ENCODE measurements at regions not wholly inside any gene's neighbourhood (a gene's known extent, or its start where the extent isn't known, plus 50 kb on each side); places are given as distances from the start of the nearest gene placed in this dataset.

DNA sequence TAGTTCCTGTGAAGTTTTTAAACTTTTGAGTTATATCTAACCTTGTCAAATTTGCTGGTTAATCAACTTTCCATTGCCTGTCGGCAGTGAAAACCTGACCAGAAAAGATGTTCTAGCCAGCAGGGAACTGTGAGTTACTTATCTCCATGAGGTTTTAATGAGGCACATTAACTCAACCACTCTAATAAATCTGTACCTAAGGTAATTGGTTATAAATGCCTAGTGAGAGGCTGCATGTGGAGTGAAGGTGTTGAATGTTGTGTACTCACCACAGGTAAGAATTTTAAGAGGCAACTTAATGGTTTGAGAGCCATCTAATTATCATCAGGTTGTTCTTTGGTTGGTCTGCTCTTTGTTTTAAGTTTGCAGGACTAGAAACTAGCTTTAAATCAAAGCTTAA, 138.4 kb upstream of the LHX8 start:
- Histone ChIP-seq H3K36me3 (ENCODE audit: control insufficient read depth in 2 of 3, insufficient read depth in 3 of 3, low read length in 3 of 3) (no peaks in the 10 kb centered on the region), H3K4me1 (ENCODE audit: control insufficient read depth in 2 of 2, insufficient read depth in 2 of 2, low read length in 2 of 2) (no peaks in the 10 kb centered on the region), H3K27ac (ENCODE audit: low read depth, low read length) (no peak overlapping the region), H3K9me3 (ENCODE audit: control insufficient read depth in 2 of 3, low read length in 3 of 3) (no peaks in the 10 kb centered on the region), H3K27me3 (ENCODE audit: control insufficient read depth in 2 of 2, insufficient read depth in 2 of 2, low read length in 2 of 2) (no peaks in the 10 kb centered on the region), H3K4me3 (ENCODE audit: low read length) (no peak overlapping the region)
- Mint-ChIP-seq H3K4me3 (no peak overlapping the region), H3K36me3 (no peaks in the 10 kb centered on the region), H3K27ac (no peak overlapping the region), H3K27me3 (no peaks in the 10 kb centered on the region), H3K4me1 (no peaks in the 10 kb centered on the region), H3K9me3 (peaks cover 0 to 12% (median 0%) of the 10 kb centered on the region in 11 donors)
- intact Hi-C loops (cut with micrococcal nuclease): no loop called here
- CTCF ChIA-PET: no interaction called here
- ATAC-seq: no peak
- DNase-seq: no peak
- POLR2A ChIA-PET: no interaction called here

DNA sequence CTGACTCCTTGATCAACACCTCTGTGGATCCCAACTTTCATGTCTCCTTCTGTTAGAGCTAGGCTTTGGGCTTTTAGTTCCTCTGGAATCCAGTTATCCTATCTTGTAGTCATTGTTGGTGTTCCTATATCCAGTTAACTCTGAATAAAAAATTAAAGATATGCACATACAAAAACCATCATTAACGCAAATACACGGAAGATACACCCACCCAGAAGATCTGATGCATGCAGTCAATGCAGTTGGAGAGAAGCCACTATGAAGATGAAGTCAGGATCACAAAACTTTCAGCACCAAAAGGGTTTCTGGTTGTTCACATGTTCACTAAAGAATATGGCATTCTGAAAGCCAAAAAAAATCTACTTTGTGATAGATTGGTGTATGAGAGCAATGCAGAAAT, 123.6 kb upstream of the LHX8 start:
- Histone ChIP-seq H3K4me1 (ENCODE audit: control insufficient read depth in 2 of 2, insufficient read depth in 2 of 2, low read length in 2 of 2) (no peaks in the 10 kb centered on the region), H3K36me3 (ENCODE audit: control insufficient read depth in 2 of 3, insufficient read depth in 3 of 3, low read length in 3 of 3) (no peaks in the 10 kb centered on the region), H3K9me3 (ENCODE audit: control insufficient read depth in 2 of 3, low read length in 3 of 3) (no peaks in the 10 kb centered on the region), H3K27me3 (ENCODE audit: control insufficient read depth in 2 of 2, insufficient read depth in 2 of 2, low read length in 2 of 2) (no peaks in the 10 kb centered on the region), H3K4me3 (ENCODE audit: low read length) (no peak overlapping the region), H3K27ac (ENCODE audit: low read depth, low read length) (no peak overlapping the region)
- CTCF ChIA-PET: no interaction called here
- no peak overlapping the region for H3K27ac Mint-ChIP-seq
- DNase-seq (no peak), ATAC-seq (no peak)
- no peaks in the 10 kb centered on the region for H3K4me1 Mint-ChIP-seq
- POLR2A ChIA-PET: no interaction called here
- H3K27me3 Mint-ChIP-seq: peaks cover 0 to 3% (median 0%) of the 10 kb centered on the region in 5 donors
- H3K9me3 Mint-ChIP-seq: peaks cover 0 to 19% (median 0%) of the 10 kb centered on the region in 11 donors
- no peaks in the 10 kb centered on the region for H3K36me3 Mint-ChIP-seq
- H3K4me3 Mint-ChIP-seq: no peak overlapping the region
- intact Hi-C loops (cut with micrococcal nuclease): no loop called here

DNA sequence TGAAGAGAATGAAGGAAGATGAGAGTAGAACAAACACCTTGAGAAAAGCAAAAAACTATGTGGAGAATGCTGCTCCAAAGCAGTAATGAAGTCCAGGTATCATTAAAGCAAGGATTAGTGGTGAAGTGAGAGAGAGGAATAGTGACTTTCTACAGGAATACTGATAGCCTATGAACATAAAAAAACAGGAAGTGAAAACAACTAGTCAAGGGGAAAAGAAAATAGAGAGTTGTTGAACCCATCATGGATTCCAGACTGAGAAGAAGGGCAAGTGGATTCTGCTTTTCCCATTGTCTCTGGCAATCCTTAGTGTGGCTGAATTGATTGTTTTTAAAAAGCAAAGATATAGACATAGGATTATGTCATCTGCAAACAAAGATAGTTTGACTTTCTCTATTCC, 119.9 kb upstream of the LHX8 start:
- H3K36me3 Mint-ChIP-seq: no peaks in the 10 kb centered on the region
- no peak for ATAC-seq
- no peak overlapping the region for H3K27ac Mint-ChIP-seq
- H3K36me3 ChIP-seq (ENCODE audit: control insufficient read depth in 2 of 3, insufficient read depth in 3 of 3, low read length in 3 of 3): no peaks in the 10 kb centered on the region
- no peaks in the 10 kb centered on the region for H3K27me3 ChIP-seq (ENCODE audit: control insufficient read depth in 2 of 2, insufficient read depth in 2 of 2, low read length in 2 of 2)
- peaks cover 0 to 25% (median 4%) of the 10 kb centered on the region in 11 donors for H3K9me3 Mint-ChIP-seq
- H3K4me1 ChIP-seq (ENCODE audit: control insufficient read depth in 2 of 2, insufficient read depth in 2 of 2, low read length in 2 of 2): no peaks in the 10 kb centered on the region
- intact Hi-C loops (cut with micrococcal nuclease): no loop called here
- no peak for DNase-seq
- no peak overlapping the region for H3K4me3 Mint-ChIP-seq
- H3K4me1 Mint-ChIP-seq: no peaks in the 10 kb centered on the region
- CTCF ChIA-PET: no interaction called here
- H3K27ac ChIP-seq (ENCODE audit: low read depth, low read length): no peak overlapping the region
- no peak overlapping the region for H3K4me3 ChIP-seq (ENCODE audit: low read length)
- H3K27me3 Mint-ChIP-seq: no peaks in the 10 kb centered on the region
- POLR2A ChIA-PET: no interaction called here
- H3K9me3 ChIP-seq (ENCODE audit: control insufficient read depth in 2 of 3, low read length in 3 of 3): no peaks in the 10 kb centered on the region

DNA sequence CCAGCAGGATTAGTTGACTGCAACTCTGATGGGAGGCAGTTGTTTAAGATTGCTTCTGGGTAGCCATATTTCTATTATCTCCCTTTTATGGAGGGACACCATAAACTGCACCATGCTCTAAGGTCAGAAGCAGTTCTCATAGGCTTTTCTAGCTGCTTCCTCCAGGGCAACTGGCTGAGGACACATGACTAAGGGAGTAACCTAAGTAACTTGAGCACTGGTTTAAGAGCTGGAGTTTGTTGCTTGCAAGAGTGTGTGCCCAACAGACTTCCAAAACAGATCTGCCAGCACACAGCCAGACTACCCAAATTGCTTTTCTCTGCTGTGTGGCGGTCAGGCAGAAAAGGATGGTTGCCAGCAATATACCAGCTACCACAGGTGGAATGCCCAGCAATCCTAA, 111.2 kb upstream of the LHX8 start:
- Histone ChIP-seq H3K4me3 (ENCODE audit: low read length) (no peak overlapping the region), H3K4me1 (ENCODE audit: control insufficient read depth in 2 of 2, insufficient read depth in 2 of 2, low read length in 2 of 2) (no peaks in the 10 kb centered on the region), H3K36me3 (ENCODE audit: control insufficient read depth in 2 of 3, insufficient read depth in 3 of 3, low read length in 3 of 3) (no peaks in the 10 kb centered on the region), H3K9me3 (ENCODE audit: control insufficient read depth in 2 of 3, low read length in 3 of 3) (no peaks in the 10 kb centered on the region), H3K27ac (ENCODE audit: low read depth, low read length) (no peak overlapping the region), H3K27me3 (ENCODE audit: control insufficient read depth in 2 of 2, insufficient read depth in 2 of 2, low read length in 2 of 2) (no peaks in the 10 kb centered on the region)
- Mint-ChIP-seq H3K4me3 (no peak overlapping the region), H3K36me3 (no peaks in the 10 kb centered on the region), H3K27me3 (peaks cover 0 to 4% (median 0%) of the 10 kb centered on the region in 5 donors), H3K4me1 (no peaks in the 10 kb centered on the region), H3K27ac (no peak overlapping the region), H3K9me3 (peaks cover 2 to 19% (median 5%) of the 10 kb centered on the region in 11 donors)
- ATAC-seq (no peak), DNase-seq (no peak)
- intact Hi-C loops (cut with micrococcal nuclease): no loop called here
- POLR2A ChIA-PET: no interaction called here
- CTCF ChIA-PET: no interaction called here

DNA sequence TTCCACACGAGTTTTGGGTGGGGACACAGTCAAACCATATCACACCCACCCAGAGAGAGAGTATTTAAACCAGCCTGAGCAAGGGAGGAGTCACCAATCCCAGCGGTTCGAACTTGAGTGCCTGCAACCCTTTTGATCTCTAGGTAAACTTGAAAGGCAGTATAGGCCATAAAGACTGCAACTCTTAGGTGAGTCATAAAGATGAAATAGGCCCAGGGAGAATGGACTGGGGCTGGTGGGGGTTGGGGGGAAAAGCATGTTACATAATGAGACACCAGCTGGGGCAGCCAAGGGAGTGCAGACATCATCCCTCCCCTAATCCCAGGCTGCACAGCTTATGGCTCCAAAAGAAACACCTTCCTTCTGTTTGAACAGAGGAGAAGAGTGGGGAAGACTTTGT, 99.8 kb upstream of the LHX8 start:
- POLR2A ChIA-PET: no interaction called here
- ATAC-seq: no peak
- Mint-ChIP-seq H3K27me3 (no peaks in the 10 kb centered on the region), H3K27ac (no peak overlapping the region), H3K36me3 (peaks cover 0 to 4% (median 0%) of the 10 kb centered on the region in 5 donors), H3K4me3 (no peak overlapping the region), H3K4me1 (no peaks in the 10 kb centered on the region), H3K9me3 (peaks cover 6 to 41% (median 19%) of the 10 kb centered on the region in 11 donors)
- CTCF ChIA-PET: no interaction called here
- DNase-seq: no peak
- no peaks in the 10 kb centered on the region for H3K36me3 ChIP-seq (ENCODE audit: control insufficient read depth in 2 of 3, insufficient read depth in 3 of 3, low read length in 3 of 3)
- no peaks in the 10 kb centered on the region for H3K4me1 ChIP-seq (ENCODE audit: control insufficient read depth in 2 of 2, insufficient read depth in 2 of 2, low read length in 2 of 2)
- H3K4me3 ChIP-seq (ENCODE audit: low read length): no peak overlapping the region
- no peak overlapping the region for H3K27ac ChIP-seq (ENCODE audit: low read depth, low read length)
- H3K9me3 ChIP-seq (ENCODE audit: control insufficient read depth in 2 of 3, low read length in 3 of 3): peaks cover 0 to 7% (median 0%) of the 10 kb centered on the region in 3 experiments
- intact Hi-C loops (cut with micrococcal nuclease): no loop called here
- no peaks in the 10 kb centered on the region for H3K27me3 ChIP-seq (ENCODE audit: control insufficient read depth in 2 of 2, insufficient read depth in 2 of 2, low read length in 2 of 2)

DNA sequence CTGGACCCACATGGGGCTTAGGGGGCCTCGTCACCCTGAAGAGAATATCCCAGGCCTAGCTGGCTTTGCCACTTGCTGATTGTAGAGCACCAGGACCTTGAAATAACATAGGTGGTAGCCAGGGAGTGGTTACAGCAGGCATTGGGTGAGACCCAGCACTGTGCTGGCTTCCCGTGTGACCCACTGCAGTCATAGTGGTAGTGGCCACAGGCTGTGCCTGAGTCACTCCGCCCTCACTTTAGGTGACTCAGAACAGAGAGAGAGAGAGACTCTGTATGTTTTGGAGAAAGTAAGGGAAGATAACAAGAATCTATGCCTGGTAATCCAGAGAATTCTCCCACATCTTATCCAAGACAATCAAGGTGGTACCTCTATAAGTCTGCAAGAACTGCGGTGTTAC, 98.7 kb upstream of the LHX8 start:
- ATAC-seq: no peak
- peaks cover 9 to 46% (median 22%) of the 10 kb centered on the region in 11 donors for H3K9me3 Mint-ChIP-seq
- POLR2A ChIA-PET: no interaction called here
- no peak for DNase-seq
- no peak overlapping the region for H3K4me3 ChIP-seq (ENCODE audit: low read length)
- no peak overlapping the region for H3K27ac Mint-ChIP-seq
- no peaks in the 10 kb centered on the region for H3K27me3 Mint-ChIP-seq
- CTCF ChIA-PET: no interaction called here
- H3K36me3 ChIP-seq (ENCODE audit: control insufficient read depth in 2 of 3, insufficient read depth in 3 of 3, low read length in 3 of 3): no peaks in the 10 kb centered on the region
- H3K27ac ChIP-seq (ENCODE audit: low read depth, low read length): no peak overlapping the region
- peaks cover 0 to 7% (median 0%) of the 10 kb centered on the region in 3 experiments for H3K9me3 ChIP-seq (ENCODE audit: control insufficient read depth in 2 of 3, low read length in 3 of 3)
- no peaks in the 10 kb centered on the region for H3K4me1 ChIP-seq (ENCODE audit: control insufficient read depth in 2 of 2, insufficient read depth in 2 of 2, low read length in 2 of 2)
- H3K4me1 Mint-ChIP-seq: no peaks in the 10 kb centered on the region
- H3K4me3 Mint-ChIP-seq: no peak overlapping the region
- H3K27me3 ChIP-seq (ENCODE audit: control insufficient read depth in 2 of 2, insufficient read depth in 2 of 2, low read length in 2 of 2): no peaks in the 10 kb centered on the region
- H3K36me3 Mint-ChIP-seq: peaks cover 0 to 7% (median 0%) of the 10 kb centered on the region in 5 donors
- intact Hi-C loops (cut with micrococcal nuclease): no loop called here

DNA sequence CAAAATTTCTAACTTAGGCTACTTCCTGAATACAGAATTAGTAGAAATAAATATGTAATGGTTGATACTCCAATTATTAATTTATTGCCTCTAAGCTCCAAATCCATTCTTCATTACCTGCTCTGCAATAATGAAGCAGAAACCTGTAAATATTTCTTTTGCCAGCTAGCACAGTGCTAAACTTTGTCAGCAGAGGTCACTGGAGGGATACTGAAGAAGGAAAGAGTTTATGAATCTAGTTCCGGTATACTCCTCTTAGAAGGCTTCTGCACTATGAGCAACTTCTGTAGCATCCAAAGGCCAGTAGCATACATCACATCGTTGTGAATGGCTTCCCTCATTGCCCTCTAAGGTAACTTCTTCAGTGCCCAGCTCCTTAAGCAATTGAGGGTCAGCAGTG, 81.0 kb upstream of the LHX8 start:
- no peak overlapping the region for H3K27ac Mint-ChIP-seq

More for the DNA sequence above, 81.0 kb upstream of the LHX8 start:
- ATAC-seq (no peak), DNase-seq (no peak)
- ChIA-PET CTCF (no interaction called here), POLR2A (no interaction called here)
- no peaks in the 10 kb centered on the region for H3K27me3 ChIP-seq (ENCODE audit: control insufficient read depth in 2 of 2, insufficient read depth in 2 of 2, low read length in 2 of 2)
- no peaks in the 10 kb centered on the region for H3K36me3 Mint-ChIP-seq
- no peak overlapping the region for H3K4me3 Mint-ChIP-seq
- no peaks in the 10 kb centered on the region for H3K36me3 ChIP-seq (ENCODE audit: control insufficient read depth in 2 of 3, insufficient read depth in 3 of 3, low read length in 3 of 3)
- H3K4me3 ChIP-seq (ENCODE audit: low read length): no peak overlapping the region
- H3K4me1 Mint-ChIP-seq: no peaks in the 10 kb centered on the region
- no peaks in the 10 kb centered on the region for H3K4me1 ChIP-seq (ENCODE audit: control insufficient read depth in 2 of 2, insufficient read depth in 2 of 2, low read length in 2 of 2)
- intact Hi-C loops (cut with micrococcal nuclease): no loop called here
- no peaks in the 10 kb centered on the region for H3K27me3 Mint-ChIP-seq
- H3K9me3 Mint-ChIP-seq: peaks cover 1 to 25% (median 3%) of the 10 kb centered on the region in 11 donors
- no peaks in the 10 kb centered on the region for H3K9me3 ChIP-seq (ENCODE audit: control insufficient read depth in 2 of 3, low read length in 3 of 3)
- no peak overlapping the region for H3K27ac ChIP-seq (ENCODE audit: low read depth, low read length)

Measured in naive thymus-derived CD4-positive, alpha-beta T cell (primary cell).